SK-N-SH treated with all-trans-retinoic acid at 6 μM for 48 hours (cell line): ENCODE measurements at regions not wholly inside any gene's neighbourhood (a gene's known extent, or its start where the extent isn't known, plus 50 kb on each side); places are given as distances from the start of the nearest gene placed in this dataset.

Experiments used
- ATAC-seq: fragments of 200-7000 bp; cut with Tn5 transposase; 3 replicates; pipeline ENCODE4 v1.9.1; 2020; ENCODE audit warnings: mild to moderate bottlenecking, moderate library complexity
- ARNTL ChIP-seq: fragments of 450-650 bp; formaldehyde crosslinking; IDR thresholded peaks from 2 replicates; pipeline ENCODE4 v1.5.0; 2020; ENCODE audit warnings: low read depth, mild to moderate bottlenecking, moderate library complexity, borderline replicate concordance
- BACH2 ChIP-seq: fragments of 250-450 bp; sonication (Bioruptor Pico); IDR thresholded peaks from 2 replicates; pipeline ENCODE4 v1.9.0; 2021; ENCODE audit warnings: mild to moderate bottlenecking, borderline replicate concordance
- CREB5 ChIP-seq: fragments of 250-450 bp; sonication (Bioruptor Pico); IDR thresholded peaks from 2 replicates; pipeline ENCODE4 v1.5.1; 2020; ENCODE audit warnings: low read depth, mild to moderate bottlenecking, moderate library complexity
- CSDC2 ChIP-seq: fragments of 250-450 bp; sonication (Bioruptor Pico); IDR thresholded peaks from 2 replicates; pipeline ENCODE4 v1.5.0; 2020; ENCODE audit warnings: mild to moderate bottlenecking, moderate library complexity
- CSRNP3 ChIP-seq: fragments of 250-450 bp; sonication (Bioruptor Pico); IDR thresholded peaks from 2 replicates; pipeline ENCODE4 v1.5.1; 2021; ENCODE audit warnings: mild to moderate bottlenecking, moderate library complexity
- ESRRG ChIP-seq: fragments of 250-450 bp; sonication (Bioruptor Pico); IDR thresholded peaks from 2 replicates; pipeline ENCODE4 v1.6.1; 2021; ENCODE audit warnings: mild to moderate bottlenecking
- GLIS3 ChIP-seq: fragments of 250-450 bp; sonication (Bioruptor Pico); IDR thresholded peaks from 2 replicates; pipeline ENCODE4 v1.5.0; 2020; ENCODE audit warnings: mild to moderate bottlenecking, moderate library complexity
- ISL1 ChIP-seq: fragments of 250-450 bp; sonication (Bioruptor Pico); IDR thresholded peaks from 2 replicates; pipeline ENCODE4 v2.1.2; 2022; ENCODE audit warnings: mild to moderate bottlenecking, moderate library complexity
- OSR1 ChIP-seq: fragments of 250-450 bp; sonication (Bioruptor Pico); IDR thresholded peaks from 2 replicates; pipeline ENCODE4 v1.8.0; 2022; ENCODE audit warnings: moderate library complexity, mild to moderate bottlenecking, inconsistent platforms
- PATZ1 ChIP-seq: fragments of 250-450 bp; sonication (Bioruptor Pico); IDR thresholded peaks from 2 replicates; pipeline ENCODE4 v1.8.0; 2020; ENCODE audit warnings: mild to moderate bottlenecking, moderate library complexity, borderline replicate concordance
- POU6F1 ChIP-seq: fragments of 250-450 bp; sonication (Bioruptor Pico); IDR thresholded peaks from 2 replicates; pipeline ENCODE4 v1.8.0; 2021; ENCODE audit warnings: low read depth, mild to moderate bottlenecking, moderate library complexity, borderline replicate concordance
- PPARA ChIP-seq: fragments of 250-450 bp; sonication (Bioruptor Pico); IDR thresholded peaks from 2 replicates; pipeline ENCODE4 v1.5.0; 2020; ENCODE audit warnings: mild to moderate bottlenecking, borderline replicate concordance
- RARB ChIP-seq: fragments of 250-450 bp; sonication (Bioruptor Pico); IDR thresholded peaks from 2 replicates; pipeline ENCODE4 v1.8.0; 2021; ENCODE audit warnings: mild to moderate bottlenecking, moderate library complexity
- SNAI2 ChIP-seq: fragments of 250-450 bp; sonication (Bioruptor Pico); IDR thresholded peaks from 2 replicates; pipeline ENCODE4 v1.5.0; 2020; ENCODE audit warnings: mild to moderate bottlenecking, moderate library complexity
- TCF4 ChIP-seq: fragments of 250-450 bp; sonication (Bioruptor Pico); IDR thresholded peaks from 2 replicates; pipeline ENCODE4 v1.8.0; 2021; ENCODE audit warnings: mild to moderate bottlenecking, moderate library complexity, borderline replicate concordance
- TOX ChIP-seq: fragments of 250-450 bp; sonication (Bioruptor Pico); IDR thresholded peaks from 2 replicates; pipeline ENCODE4 v1.8.0; 2021; ENCODE audit warnings: mild to moderate bottlenecking, moderate library complexity, borderline replicate concordance
- TSHZ2 ChIP-seq: fragments of 250-450 bp; sonication (Bioruptor Pico); IDR thresholded peaks from 2 replicates; pipeline ENCODE4 v1.5.0; 2020; ENCODE audit warnings: mild to moderate bottlenecking, moderate library complexity
- ZC3H10 ChIP-seq: fragments of 250-450 bp; sonication (Bioruptor Pico); IDR thresholded peaks from 2 replicates; pipeline ENCODE4 v1.5.1; 2021; ENCODE audit warnings: mild to moderate bottlenecking, moderate library complexity
- ZFP30 ChIP-seq: fragments of 450-650 bp; formaldehyde crosslinking; IDR thresholded peaks from 2 replicates; pipeline ENCODE4 v1.5.0; 2022; ENCODE audit warnings: mild to moderate bottlenecking, moderate library complexity
- ZNF565 ChIP-seq: fragments of 450-650 bp; formaldehyde crosslinking; conservative IDR thresholded peaks from 2 replicates; pipeline ENCODE4 v1.5.0; 2020; ENCODE audit warnings: low read depth, mild to moderate bottlenecking, moderate library complexity
- ZNF70 ChIP-seq: fragments of 450-650 bp; formaldehyde crosslinking; IDR thresholded peaks from 2 replicates; pipeline ENCODE4 v1.5.0; 2020; ENCODE audit warnings: mild to moderate bottlenecking, moderate library complexity
- ZNF8 ChIP-seq: fragments of 450-650 bp; formaldehyde crosslinking; IDR thresholded peaks from 2 replicates; pipeline ENCODE4 v1.5.0; 2020; ENCODE audit warnings: mild to moderate bottlenecking, moderate library complexity

GRCh38 chr15:62561059-62561519 is 396.0 kb upstream of the C2CD4B start (continued):
- TF ChIP-seq ZFP30 (no peak), PPARA (no peak)

GRCh38 chr15:62561571-62561970 is 396.5 kb upstream of the C2CD4B start:
- ATAC-seq, result no peak
- no peak for TF ChIP-seq TCF4 (CRISPR knock-in tag)
- TF ChIP-seq ESRRG (CRISPR knock-in tag), result no peak
- no peak for TF ChIP-seq CSRNP3
- TF ChIP-seq ZNF8, result no peak
- no peak for TF ChIP-seq GLIS3
- no peak for TF ChIP-seq SNAI2
- no peak for TF ChIP-seq ZC3H10 (CRISPR knock-in tag)
- no peak for TF ChIP-seq ISL1 (CRISPR knock-in tag)
- no peak for TF ChIP-seq PPARA
- no peak for TF ChIP-seq ZNF70 (CRISPR knock-in tag)
- no peak for TF ChIP-seq POU6F1 (CRISPR knock-in tag)
- TF ChIP-seq TOX (CRISPR knock-in tag), result no peak
- no peak for TF ChIP-seq TSHZ2 (CRISPR knock-in tag)
- TF ChIP-seq RARB (CRISPR knock-in tag), result no peak
- TF ChIP-seq OSR1 (CRISPR knock-in tag), result no peak
- TF ChIP-seq CREB5 (CRISPR knock-in tag), result no peak
- no peak for TF ChIP-seq ZNF565 (CRISPR knock-in tag)
- TF ChIP-seq ARNTL (CRISPR knock-in tag), result no peak
- no peak for TF ChIP-seq CSDC2
- TF ChIP-seq BACH2 (CRISPR knock-in tag), result no peak

GRCh38 chr15:62564886-62565633 is 400.0 kb upstream of the C2CD4B start:
- ATAC-seq, result no peak

GRCh38 chr15:62565634-62566026 is 400.5 kb upstream of the C2CD4B start:
- no peak for TF ChIP-seq POU6F1 (CRISPR knock-in tag)
- no peak for TF ChIP-seq PATZ1
- TF ChIP-seq ESRRG (CRISPR knock-in tag), result no peak
- TF ChIP-seq, all 23 proteins: peak for 0
- ATAC-seq, result no peak; the same call in 2 of the 3 replicates

More at GRCh38 chr15:62564886-62565633, 400.0 kb upstream of the C2CD4B start:
- no peak for TF ChIP-seq SNAI2
- TF ChIP-seq TOX (CRISPR knock-in tag), result no peak
- peak; percentile 73 for TF ChIP-seq ISL1 (CRISPR knock-in tag)
